ENCODE measurements at regions not wholly inside any gene's neighbourhood (a gene's known extent, or its start where the extent isn't known, plus 50 kb on each side); places are given as distances from the start of the nearest gene placed in this dataset.

DNA sequence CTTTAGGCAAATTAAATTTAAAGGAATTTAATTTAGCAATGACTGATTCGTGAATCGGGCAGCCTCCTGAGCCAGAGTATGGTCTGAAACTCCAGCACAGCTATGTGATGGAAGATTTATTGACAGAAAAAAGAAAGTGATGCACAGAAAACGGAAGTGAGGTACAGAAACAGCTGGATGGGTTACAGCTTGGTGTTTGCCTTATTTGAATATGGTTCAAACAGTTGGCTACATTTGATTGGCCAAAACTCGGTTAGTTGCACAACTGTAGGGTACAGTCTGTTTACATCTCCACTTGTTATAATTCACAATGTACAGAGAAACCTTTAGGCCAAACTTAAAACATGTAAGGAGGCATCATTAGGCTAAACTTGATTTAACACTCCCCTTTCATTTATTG is 1716.1 kb upstream of the C9orf72 start:
- TF ChIP-seq CTCF (IDR thresholded peaks at IDR 0.05): no peak
- TF ChIP-seq POLR2A (IDR thresholded peaks at IDR 0.05): no peak

All from testis (tissue), 2 donors.